PC-3 (cell line): ENCODE measurements at regions not wholly inside any gene's neighbourhood (a gene's known extent, or its start where the extent isn't known, plus 50 kb on each side); places are given as distances from the start of the nearest gene placed in this dataset.

ENCODE experiments used
- CTCF ChIP-seq: fragments of 300-600 bp; sonication (generic); conservative IDR thresholded peaks from 2 replicates; pipeline ENCODE4 v1.5.1; 2017; ENCODE audit warnings: antibody characterized with exemption, low read depth, mild to moderate bottlenecking, low read length
- EZH2 ChIP-seq: fragments of 300-600 bp; sonication (generic); IDR thresholded peaks from one replicate; pipeline ENCODE4 v1.6.1; 2017; ENCODE audit warnings: antibody characterized with exemption, mild to moderate bottlenecking, low read length; ENCODE audit not compliant: unreplicated experiment

- TF ChIP-seq CTCF (no peak), EZH2 (no peak)
Measured at GRCh38 chr7:35437619-35438275, 183.8 kb upstream of the TBX20 start.
